ENCODE measurements at regions not wholly inside any gene's neighbourhood (a gene's known extent, or its start where the extent isn't known, plus 50 kb on each side); places are given as distances from the start of the nearest gene placed in this dataset.

- POLR2A ChIA-PET: no interaction called here
- CTCF ChIA-PET: no interaction called here
These were observed 572.1 kb downstream of the TLE4 start for GRCh38 chr9:80143899-80144298.

More at GRCh38 chr9:80143899-80144298, 572.1 kb downstream of the TLE4 start:
- TF ChIP-seq MYC (IDR thresholded peaks at IDR 0.05; ENCODE audit: low read depth, low read length) (no peak), GATA2 (IDR thresholded peaks at IDR 0.05; ENCODE audit: insufficient read depth, insufficient read length, low read depth, low read length) (no peak), POLR2A (IDR thresholded peaks at IDR 0.05; ENCODE audit: low read depth, low read length) (no peak), JUN (IDR thresholded peaks at IDR 0.05; ENCODE audit: borderline replicate concordance, insufficient read depth, insufficient read length, low read depth) (no peak), EZH2 (IDR thresholded peaks at IDR 0.05; ENCODE audit: borderline replicate concordance, low read depth, low read length, severe bottlenecking) (no peak), POLR2AphosphoS5 (IDR thresholded peaks at IDR 0.05; ENCODE audit: insufficient read depth, low read depth, low read length) (no peak), FOS (IDR thresholded peaks at IDR 0.05; ENCODE audit: borderline replicate concordance, insufficient read depth, low read length) (no peak), MAX (IDR thresholded peaks at IDR 0.05; ENCODE audit: insufficient read depth, insufficient read length) (no peak), CTCF (IDR thresholded peaks at IDR 0.05; ENCODE audit: extremely low read depth in 1 of 2, insufficient read depth in 1 of 2, low read depth in 1 of 2, low read length in 2 of 2) (no peak)
- H3K27ac ChIP-seq (ENCODE audit: insufficient read depth, low read depth, low read length): no peak overlapping the region
- no peaks in the 10 kb centered on the region for H3K27me3 ChIP-seq (ENCODE audit: control insufficient read depth in 2 of 2, insufficient read depth in 2 of 2, low read length in 2 of 2)
- H3K36me3 ChIP-seq (ENCODE audit: control insufficient read depth in 2 of 2, extremely low read depth in 1 of 2, insufficient read depth in 2 of 2, low read length in 2 of 2): no peaks in the 10 kb centered on the region
- FAIRE-seq (no peak), DNase-seq (ENCODE audit: low read depth, low spot score) (no peak)
- no TSS peak for BruUV-seq (replicated peaks)
- no peak overlapping the region for H3K4me2 ChIP-seq (ENCODE audit: insufficient read depth, low read length)
- no peaks in the 10 kb centered on the region for H3K79me2 ChIP-seq (ENCODE audit: control insufficient read depth, insufficient read depth, low read length)
- no peak overlapping the region for H3K9ac ChIP-seq (replicated peaks; ENCODE audit: extremely low read depth, insufficient read depth, low read length)
- intact Hi-C loops (cut with micrococcal nuclease): no loop called here
- H3K9me1 ChIP-seq (replicated peaks; ENCODE audit: control insufficient read depth, extremely low read depth, insufficient read depth, low read length): no peaks in the 10 kb centered on the region
- no peaks in the 10 kb centered on the region for H3K9me3 ChIP-seq (replicated peaks; ENCODE audit: control insufficient read depth, insufficient read depth, low read length)
- H2AFZ ChIP-seq (ENCODE audit: low read depth, low read length): no peak overlapping the region
- dilution Hi-C loops (cut with MboI; ENCODE audit: extremely low pct_ligation_motif_present, low sequenced_read_pairs): no loop called here
- no peak overlapping the region for H3K4me3 ChIP-seq (replicated peaks in 1 of 3; ENCODE audit: insufficient read depth in 1 of 3, low read depth in 1 of 3, low read length in 3 of 3)
- no peaks in the 10 kb centered on the region for H3K4me1 ChIP-seq (ENCODE audit: control insufficient read depth, extremely low read depth, insufficient read depth, low read length)
- no peaks in the 10 kb centered on the region for H4K20me1 ChIP-seq (replicated peaks; ENCODE audit: control insufficient read depth, extremely low read depth, insufficient read depth, low read length)
